PC-9 (cell line): ENCODE measurements at regions not wholly inside any gene's neighbourhood (a gene's known extent, or its start where the extent isn't known, plus 50 kb on each side); places are given as distances from the start of the nearest gene placed in this dataset.

Experiments
- BruUV-seq: library from RNA; stranded (reverse); fragments of 400-500 nt; replicated peaks from 2 replicates; lab custom pipeline; 2021; lab: Mats Ljungman, UMichigan
- CTCF ChIA-PET: fragments of 300-600 bp; sonication (Branson Sonifier 250); formaldehyde crosslinking; loops from one replicate; lab custom pipeline; 2022; ENCODE audit warnings: antibody characterized with exemption; lab: Charles Lee
- POLR2A ChIA-PET: fragments of 300-600 bp; sonication (Branson Sonifier 250); formaldehyde crosslinking; loops from one replicate; lab custom pipeline; 2022; ENCODE audit warnings: antibody characterized with exemption; ENCODE audit not compliant: unreplicated experiment; lab: Charles Lee
- DNase-seq, 2 experiments: peaks; one replicate each; pipeline versions ENCODE4 v3.0.0 to v3.0.0-alpha.2; 2015 to 2022; ENCODE audit warnings: mixed read lengths in 1 of 2
- H2AFZ ChIP-seq: fragments of 200-600 bp; sonication (generic); 2 replicates; pipeline ENCODE4 v1.8.1; 2017; ENCODE audit warnings: antibody characterized with exemption
- H3F3A ChIP-seq: fragments of 200-600 bp; sonication (generic); 2 replicates; pipeline ENCODE4 v1.8.1; 2017; ENCODE audit warnings: antibody characterized with exemption, mild to moderate bottlenecking, low read depth; ENCODE audit not compliant: insufficient read depth
- H3K27ac ChIP-seq: fragments of 200-600 bp; sonication (generic); 2 replicates; pipeline ENCODE4 v1.6.1; 2016; ENCODE audit warnings: mixed run types
- H3K27me3 ChIP-seq: fragments of 200-600 bp; sonication (generic); 2 replicates; pipeline ENCODE4 v1.6.1; 2016; ENCODE audit warnings: low read depth, mixed run types; ENCODE audit not compliant: insufficient read depth
- H3K36me3 ChIP-seq: fragments of 200-600 bp; sonication (generic); 2 replicates; pipeline ENCODE4 v1.6.1; 2016; ENCODE audit warnings: low read depth, mixed run types
- H3K4me1 ChIP-seq: fragments of 200-600 bp; sonication (generic); replicated peaks from 2 replicates; pipeline ENCODE4 v1.6.1; 2016; ENCODE audit warnings: mixed run types; ENCODE audit not compliant: insufficient read depth
- H3K4me2 ChIP-seq: fragments of 200-600 bp; sonication (generic); 2 replicates; pipeline ENCODE4 v1.6.1; 2017; ENCODE audit warnings: mixed run types
- H3K4me3 ChIP-seq: fragments of 200-600 bp; sonication (generic); 2 replicates; pipeline ENCODE4 v1.6.1; 2016; ENCODE audit warnings: mixed run types
- H3K79me2 ChIP-seq: fragments of 200-600 bp; sonication (generic); 2 replicates; pipeline ENCODE4 v1.6.1; 2017; ENCODE audit warnings: low read depth, mixed run types
- H3K9me2 ChIP-seq: fragments of 200-600 bp; sonication (generic); 2 replicates; pipeline ENCODE4 v1.8.1; 2017; ENCODE audit warnings: mild to moderate bottlenecking; ENCODE audit not compliant: insufficient read depth
- H3K9me3 ChIP-seq: fragments of 200-600 bp; sonication (generic); 2 replicates; pipeline ENCODE4 v1.8.1; 2016; ENCODE audit warnings: low read depth; ENCODE audit not compliant: insufficient read depth
- H4K20me1 ChIP-seq: fragments of 200-600 bp; sonication (generic); 2 replicates; pipeline ENCODE4 v1.8.1; 2017; ENCODE audit not compliant: insufficient read depth
- EZH2 ChIP-seq: fragments of 200-600 bp; sonication (generic); IDR thresholded peaks from 2 replicates; pipeline ENCODE4 v1.8.0; 2017; ENCODE audit warnings: antibody characterized with exemption, low read depth
- intact Hi-C: fragments of 100-400 bp; cut with micrococcal nuclease; formaldehyde crosslinking; loops from one replicate; pipeline ENCODE4 v1.10.0; 2022; ENCODE audit not compliant: unreplicated experiment
- TF ChIP-seq, protein P1 (sequence below): fragments of 200-600 bp; sonication (generic); conservative IDR thresholded peaks from 2 replicates; pipeline ENCODE4 v1.6.1; 2017; ENCODE audit warnings: mixed run types, antibody characterized with exemption, mild to moderate bottlenecking, moderate library complexity

DNA sequence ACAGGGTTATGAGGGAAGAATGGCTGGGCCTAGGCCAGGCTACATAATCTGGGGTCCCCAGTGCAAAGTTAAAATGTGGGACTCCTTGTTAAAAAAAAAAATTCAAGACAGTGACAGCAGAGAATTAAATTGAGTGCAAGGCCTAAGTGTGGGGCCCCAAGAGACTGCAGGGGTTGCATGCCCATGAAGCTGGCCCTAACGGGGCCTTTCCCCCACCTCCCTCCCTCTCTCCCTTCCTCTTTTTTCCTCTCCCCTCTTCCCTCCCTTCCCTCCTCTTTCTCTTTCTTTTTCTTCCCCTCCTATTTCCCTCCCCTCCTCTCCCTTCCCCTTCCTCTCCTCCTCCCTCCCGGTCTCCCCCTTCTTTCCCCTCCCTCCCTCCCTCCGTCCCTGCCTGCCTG is 266.7 kb downstream of the LMO4 start:
- no peaks in the 10 kb centered on the region for H3F3A ChIP-seq
- H2AFZ ChIP-seq, result no peak overlapping the region
- H3K27me3 ChIP-seq, result no peaks in the 10 kb centered on the region
- H3K4me2 ChIP-seq, result no peak overlapping the region
- TF ChIP-seq, protein P1, sequence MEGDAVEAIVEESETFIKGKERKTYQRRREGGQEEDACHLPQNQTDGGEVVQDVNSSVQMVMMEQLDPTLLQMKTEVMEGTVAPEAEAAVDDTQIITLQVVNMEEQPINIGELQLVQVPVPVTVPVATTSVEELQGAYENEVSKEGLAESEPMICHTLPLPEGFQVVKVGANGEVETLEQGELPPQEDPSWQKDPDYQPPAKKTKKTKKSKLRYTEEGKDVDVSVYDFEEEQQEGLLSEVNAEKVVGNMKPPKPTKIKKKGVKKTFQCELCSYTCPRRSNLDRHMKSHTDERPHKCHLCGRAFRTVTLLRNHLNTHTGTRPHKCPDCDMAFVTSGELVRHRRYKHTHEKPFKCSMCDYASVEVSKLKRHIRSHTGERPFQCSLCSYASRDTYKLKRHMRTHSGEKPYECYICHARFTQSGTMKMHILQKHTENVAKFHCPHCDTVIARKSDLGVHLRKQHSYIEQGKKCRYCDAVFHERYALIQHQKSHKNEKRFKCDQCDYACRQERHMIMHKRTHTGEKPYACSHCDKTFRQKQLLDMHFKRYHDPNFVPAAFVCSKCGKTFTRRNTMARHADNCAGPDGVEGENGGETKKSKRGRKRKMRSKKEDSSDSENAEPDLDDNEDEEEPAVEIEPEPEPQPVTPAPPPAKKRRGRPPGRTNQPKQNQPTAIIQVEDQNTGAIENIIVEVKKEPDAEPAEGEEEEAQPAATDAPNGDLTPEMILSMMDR, result no peak
- no peak for TF ChIP-seq EZH2
- H3K4me3 ChIP-seq, result no peak overlapping the region
- H3K9me2 ChIP-seq, result no peaks in the 10 kb centered on the region
- no peak for DNase-seq
- H3K4me1 ChIP-seq, result no peaks in the 10 kb centered on the region
- no peaks in the 10 kb centered on the region for H3K9me3 ChIP-seq
- intact Hi-C loops, result no loop called here
- H3K27ac ChIP-seq, result no peak overlapping the region
- no TSS peak for BruUV-seq
- CTCF ChIA-PET, result no interaction called here
- H3K36me3 ChIP-seq, result no peaks in the 10 kb centered on the region
- POLR2A ChIA-PET, result no interaction called here
- no peaks in the 10 kb centered on the region for H3K79me2 ChIP-seq
- H4K20me1 ChIP-seq, result no peaks in the 10 kb centered on the region

DNA sequence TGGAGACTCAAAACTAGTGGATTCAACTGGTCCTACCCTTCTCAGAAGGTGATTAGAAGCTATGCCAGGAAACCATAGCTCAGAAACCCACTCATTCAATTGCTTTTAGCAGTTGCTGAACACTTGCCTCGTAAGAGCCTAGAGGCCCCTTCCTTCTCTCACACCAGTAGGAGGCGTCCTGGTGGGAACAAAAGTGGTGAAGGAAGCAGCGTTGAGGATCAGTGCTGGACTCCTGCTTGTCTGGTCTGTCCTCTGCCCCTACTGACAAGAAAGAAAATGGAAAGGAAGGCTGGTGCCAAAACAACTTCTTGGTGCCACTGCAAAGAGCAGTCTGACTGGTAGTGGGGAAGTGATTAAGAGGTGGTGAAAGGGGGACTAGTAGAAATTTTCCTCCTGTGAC is 269.7 kb downstream of the LMO4 start:
- H3F3A ChIP-seq, result no peaks in the 10 kb centered on the region
- no peak for TF ChIP-seq EZH2
- TF ChIP-seq, protein P1, result no peak
- DNase-seq, result no peak
- BruUV-seq, result no TSS peak
- POLR2A ChIA-PET, result interaction anchor here (0.5 kb wide), 1 partner anchor 522 kb away, joined by 3 read pairs; no protein-coding TSS in a partner anchor
- no peak overlapping the region for H2AFZ ChIP-seq
- H3K27me3 ChIP-seq, result no peaks in the 10 kb centered on the region
- no peak overlapping the region for H3K4me2 ChIP-seq
- H3K27ac ChIP-seq, result no peak overlapping the region
- H3K4me1 ChIP-seq, result peaks cover 8% of the 10 kb centered on the region; the same call in 1 of the 2 replicates
- no peak overlapping the region for H3K4me3 ChIP-seq
- no peaks in the 10 kb centered on the region for H3K79me2 ChIP-seq
- intact Hi-C loops, result no loop called here
- no peaks in the 10 kb centered on the region for H3K9me2 ChIP-seq
- no peaks in the 10 kb centered on the region for H3K9me3 ChIP-seq
- no peaks in the 10 kb centered on the region for H3K36me3 ChIP-seq
- CTCF ChIA-PET, result no interaction called here
- no peaks in the 10 kb centered on the region for H4K20me1 ChIP-seq

- H3K9me3 ChIP-seq, result no peaks in the 10 kb centered on the region
- no peaks in the 10 kb centered on the region for H3K36me3 ChIP-seq
- H2AFZ ChIP-seq, result no peak overlapping the region
- H3K9me2 ChIP-seq, result no peaks in the 10 kb centered on the region
- TF ChIP-seq, protein P1, result no peak
- no peak for TF ChIP-seq EZH2
- intact Hi-C loops, result no loop called here
- no peaks in the 10 kb centered on the region for H3F3A ChIP-seq
- H3K27me3 ChIP-seq, result no peaks in the 10 kb centered on the region
- DNase-seq, result no peak
- no peak overlapping the region for H3K4me2 ChIP-seq
- H3K27ac ChIP-seq, result no peak overlapping the region
- POLR2A ChIA-PET, result no interaction called here
- H3K4me3 ChIP-seq, result no peak overlapping the region
- CTCF ChIA-PET, result no interaction called here
- no peaks in the 10 kb centered on the region for H4K20me1 ChIP-seq
- no TSS peak for BruUV-seq
- peaks cover 8% of the 10 kb centered on the region; the same call in 1 of the 2 replicates for H3K4me1 ChIP-seq
- H3K79me2 ChIP-seq, result no peaks in the 10 kb centered on the region
Measured at GRCh38 chr1:87599569-87599968, 270.9 kb downstream of the LMO4 start.
